Keratinocyte (primary cell): ENCODE measurements at regions not wholly inside any gene's neighbourhood (a gene's known extent, or its start where the extent isn't known, plus 50 kb on each side); places are given as distances from the start of the nearest gene placed in this dataset.

ENCODE experiments used
- CTCF ChIP-seq, 3 experiments: IDR thresholded peaks in 1 of 3; conservative IDR thresholded peaks in 1 of 3; optimal IDR thresholded peaks in 1 of 3; 2 replicates in 2 of 3; 3 replicates in 1 of 3; pipeline versions ENCODE3 to v1.5.1; 2011; ENCODE audit warnings: low read length in 3 of 3, mild to moderate bottlenecking in 3 of 3, moderate library complexity in 2 of 3, control low read depth in 1 of 3, inconsistent platforms in 1 of 3; ENCODE audit not compliant: insufficient read depth in 2 of 3; ENCODE audit errors: extremely low read depth in 1 of 3
- EZH2 ChIP-seq: IDR thresholded peaks from one replicate; pipeline ENCODE4 v1.6.1; 2012; ENCODE audit warnings: inconsistent platforms, mild to moderate bottlenecking, low read length, moderate library complexity

GRCh38 chr7:113446391-113446790 is 328.0 kb upstream of the SMIM30 start:
- TF ChIP-seq CTCF (optimal IDR thresholded peaks at IDR 0.05 in 1 of 3, IDR thresholded peaks at IDR 0.05 in 1 of 3, conservative IDR thresholded peaks at IDR 0.05 in 1 of 3; ENCODE audit: extremely low read depth in 1 of 3, insufficient read depth in 2 of 3, low read length in 3 of 3) (no peak), EZH2 (no peak)
